ENCODE measurements at regions not wholly inside any gene's neighbourhood (a gene's known extent, or its start where the extent isn't known, plus 50 kb on each side); places are given as distances from the start of the nearest gene placed in this dataset.

GRCh38 chr14:71554959-71555612, 377.1 kb upstream of the RGS6 start:
- TF ChIP-seq CTCF (IDR thresholded peaks at IDR 0.05): no peak
- TF ChIP-seq POLR2A (IDR thresholded peaks at IDR 0.05): no peak

Data from uterus (tissue), 2 donors.